Endothelial cell (in vitro differentiated cells): ENCODE measurements at regions not wholly inside any gene's neighbourhood (a gene's known extent, or its start where the extent isn't known, plus 50 kb on each side); places are given as distances from the start of the nearest gene placed in this dataset.

Source experiments
- DNase-seq: peaks from one replicate; pipeline ENCODE4 v3.0.0; 2021; ENCODE audit warnings: low spot score
- H3K27ac Mint-ChIP-seq: one replicate; pipeline ENCODE4 v1.8.0; 2021; ENCODE audit warnings: mixed read lengths, inconsistent platforms; ENCODE audit not compliant: unreplicated experiment
- H3K27me3 Mint-ChIP-seq: one replicate; pipeline ENCODE4 v1.8.0; 2021; ENCODE audit warnings: mild to moderate bottlenecking, moderate library complexity, mixed read lengths, inconsistent platforms; ENCODE audit not compliant: unreplicated experiment
- H3K36me3 Mint-ChIP-seq: one replicate; pipeline ENCODE4 v1.8.0; 2021; ENCODE audit warnings: mild to moderate bottlenecking, low read depth, mixed read lengths, inconsistent platforms; ENCODE audit not compliant: unreplicated experiment
- H3K4me1 Mint-ChIP-seq: one replicate; pipeline ENCODE4 v1.8.0; 2021; ENCODE audit warnings: mild to moderate bottlenecking, mixed read lengths, inconsistent platforms; ENCODE audit not compliant: unreplicated experiment
- H3K4me3 Mint-ChIP-seq: one replicate; pipeline ENCODE4 v1.8.0; 2021; ENCODE audit warnings: mild to moderate bottlenecking, mixed read lengths, inconsistent platforms; ENCODE audit not compliant: unreplicated experiment
- H3K9me3 Mint-ChIP-seq: one replicate; pipeline ENCODE4 v1.8.0; 2021; ENCODE audit warnings: mixed read lengths, inconsistent platforms; ENCODE audit not compliant: unreplicated experiment
- TF ChIP-seq, protein P1 (sequence below): fragments of 200-600 bp; sonication (generic); IDR thresholded peaks from one replicate; pipeline ENCODE4 v1.5.0; 2021; ENCODE audit warnings: antibody characterized with exemption; ENCODE audit not compliant: unreplicated experiment

- Mint-ChIP-seq H3K4me3 (no peak overlapping the region), H3K27ac (no peak overlapping the region), H3K36me3 (no peaks in the 10 kb centered on the region), H3K9me3 (no peaks in the 10 kb centered on the region), H3K4me1 (peaks cover 6% of the 10 kb centered on the region), H3K27me3 (no peaks in the 10 kb centered on the region)
- TF ChIP-seq, protein P1, sequence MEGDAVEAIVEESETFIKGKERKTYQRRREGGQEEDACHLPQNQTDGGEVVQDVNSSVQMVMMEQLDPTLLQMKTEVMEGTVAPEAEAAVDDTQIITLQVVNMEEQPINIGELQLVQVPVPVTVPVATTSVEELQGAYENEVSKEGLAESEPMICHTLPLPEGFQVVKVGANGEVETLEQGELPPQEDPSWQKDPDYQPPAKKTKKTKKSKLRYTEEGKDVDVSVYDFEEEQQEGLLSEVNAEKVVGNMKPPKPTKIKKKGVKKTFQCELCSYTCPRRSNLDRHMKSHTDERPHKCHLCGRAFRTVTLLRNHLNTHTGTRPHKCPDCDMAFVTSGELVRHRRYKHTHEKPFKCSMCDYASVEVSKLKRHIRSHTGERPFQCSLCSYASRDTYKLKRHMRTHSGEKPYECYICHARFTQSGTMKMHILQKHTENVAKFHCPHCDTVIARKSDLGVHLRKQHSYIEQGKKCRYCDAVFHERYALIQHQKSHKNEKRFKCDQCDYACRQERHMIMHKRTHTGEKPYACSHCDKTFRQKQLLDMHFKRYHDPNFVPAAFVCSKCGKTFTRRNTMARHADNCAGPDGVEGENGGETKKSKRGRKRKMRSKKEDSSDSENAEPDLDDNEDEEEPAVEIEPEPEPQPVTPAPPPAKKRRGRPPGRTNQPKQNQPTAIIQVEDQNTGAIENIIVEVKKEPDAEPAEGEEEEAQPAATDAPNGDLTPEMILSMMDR: no peak
- DNase-seq: no peak
These were observed 153.6 kb downstream of the TDRD15 start for GRCh38 chr2:21277068-21278056.

GRCh38 chr2:21279525-21279924, 155.8 kb downstream of the TDRD15 start:
- DNase-seq: no peak
- Mint-ChIP-seq H3K27ac (peak overlapping the region; percentile 24), H3K4me1 (peaks cover 11% of the 10 kb centered on the region), H3K4me3 (no peak overlapping the region), H3K36me3 (no peaks in the 10 kb centered on the region), H3K27me3 (no peaks in the 10 kb centered on the region), H3K9me3 (no peaks in the 10 kb centered on the region)
- TF ChIP-seq, protein P1: no peak

DNA sequence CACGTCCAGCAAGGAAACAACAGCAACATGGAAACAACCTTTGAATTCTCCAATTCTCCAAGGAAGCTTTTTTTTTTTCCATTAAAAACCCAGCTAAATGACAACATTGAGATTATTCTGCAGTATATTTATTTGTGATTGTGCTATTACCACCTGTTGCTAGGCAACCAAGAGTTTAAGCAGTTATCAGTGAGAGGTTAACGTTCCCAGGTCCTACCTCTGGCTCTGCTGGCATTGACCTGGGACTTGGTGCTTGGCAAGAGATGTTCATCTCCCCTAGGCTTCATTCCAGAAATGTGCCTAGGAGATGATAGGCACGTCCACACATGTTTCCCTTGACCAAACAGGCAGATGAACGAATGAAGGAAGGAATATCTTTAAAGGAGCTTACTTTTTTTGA, 157.0 kb downstream of the TDRD15 start:
- no peak for DNase-seq
- peaks cover 9% of the 10 kb centered on the region for H3K4me1 Mint-ChIP-seq
- no peak overlapping the region for H3K27ac Mint-ChIP-seq
- no peaks in the 10 kb centered on the region for H3K36me3 Mint-ChIP-seq
- no peaks in the 10 kb centered on the region for H3K27me3 Mint-ChIP-seq
- TF ChIP-seq, protein P1: no peak
- H3K4me3 Mint-ChIP-seq: no peak overlapping the region
- no peaks in the 10 kb centered on the region for H3K9me3 Mint-ChIP-seq

GRCh38 chr2:21281384-21281783, 157.6 kb downstream of the TDRD15 start:
- no peaks in the 10 kb centered on the region for H3K27me3 Mint-ChIP-seq
- DNase-seq: no peak
- no peaks in the 10 kb centered on the region for H3K36me3 Mint-ChIP-seq
- no peak overlapping the region for H3K4me3 Mint-ChIP-seq
- no peak overlapping the region for H3K27ac Mint-ChIP-seq
- no peaks in the 10 kb centered on the region for H3K9me3 Mint-ChIP-seq
- H3K4me1 Mint-ChIP-seq: peaks cover 9% of the 10 kb centered on the region
- TF ChIP-seq, protein P1: no peak
